HG03175 (cell line): ENCODE measurements at regions not wholly inside any gene's neighbourhood (a gene's known extent, or its start where the extent isn't known, plus 50 kb on each side); places are given as distances from the start of the nearest gene placed in this dataset.

Source experiments
- ATAC-seq: cut with Tn5 transposase; IDR thresholded peaks from one replicate; pipeline ENCODE4 v1.9.1; 2021; ENCODE audit warnings: mild to moderate bottlenecking, moderate library complexity; ENCODE audit not compliant: unreplicated experiment

DNA sequence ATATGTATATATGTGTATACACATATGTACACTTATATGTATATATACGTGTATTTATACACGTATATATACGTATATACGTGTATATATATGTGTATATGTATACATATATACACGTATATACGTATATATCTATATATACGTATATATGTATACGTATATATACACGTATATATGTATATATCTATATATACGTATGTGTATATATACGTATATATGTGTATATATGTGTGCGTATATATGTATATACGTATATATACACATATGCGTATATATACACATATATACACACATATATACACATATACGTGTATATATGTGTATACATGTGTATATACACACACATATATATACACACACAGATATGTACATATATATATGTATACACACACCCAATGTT is 348.0 kb upstream of the LCORL start:
- no peak for ATAC-seq

DNA sequence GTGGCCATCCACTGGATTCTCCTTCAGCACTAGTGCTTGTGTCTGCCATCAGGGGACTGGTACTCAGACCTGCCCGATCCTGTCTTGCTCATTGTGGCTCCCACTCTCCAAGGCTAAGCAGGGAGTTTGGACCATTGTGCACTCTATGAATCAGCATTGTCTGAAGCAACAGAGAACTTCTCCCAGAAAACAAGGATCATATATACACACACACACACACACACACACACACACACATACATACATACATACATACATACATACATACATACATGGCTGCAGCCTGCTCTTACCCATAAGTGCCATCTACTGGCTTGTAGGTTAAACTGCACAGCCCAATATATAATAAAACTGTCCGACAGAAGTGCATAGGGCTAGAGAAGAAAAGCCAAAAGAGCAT is 345.3 kb upstream of the LCORL start:
- peak; percentile 95 for ATAC-seq

DNA sequence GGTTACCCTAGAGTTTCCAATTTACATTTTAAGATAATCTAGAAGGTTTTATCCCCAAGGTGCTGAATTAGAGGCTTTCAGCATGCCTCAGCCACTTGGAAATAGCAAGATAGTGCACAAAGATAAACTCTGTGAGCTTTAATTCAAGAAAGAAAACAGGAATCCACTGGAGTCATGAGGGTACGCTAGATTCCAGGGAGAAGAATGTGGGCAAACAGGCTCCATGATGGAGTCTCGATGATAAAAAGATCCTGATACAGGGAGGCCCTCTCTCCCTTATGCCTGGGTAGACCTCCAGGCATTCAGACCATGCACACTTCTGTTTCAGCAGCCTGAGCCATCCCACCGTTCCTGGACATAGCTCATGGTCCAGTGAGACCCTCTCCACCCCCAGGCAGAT is 344.6 kb upstream of the LCORL start:
- ATAC-seq: no peak

- no peak for ATAC-seq
Observed at GRCh38 chr4:18343581-18343980, 322.0 kb upstream of the LCORL start.

GRCh38 chr4:18342847-18343246 is 321.3 kb upstream of the LCORL start:
- no peak for ATAC-seq

GRCh38 chr4:18321956-18322530 is 300.5 kb upstream of the LCORL start:
- no peak for ATAC-seq

DNA sequence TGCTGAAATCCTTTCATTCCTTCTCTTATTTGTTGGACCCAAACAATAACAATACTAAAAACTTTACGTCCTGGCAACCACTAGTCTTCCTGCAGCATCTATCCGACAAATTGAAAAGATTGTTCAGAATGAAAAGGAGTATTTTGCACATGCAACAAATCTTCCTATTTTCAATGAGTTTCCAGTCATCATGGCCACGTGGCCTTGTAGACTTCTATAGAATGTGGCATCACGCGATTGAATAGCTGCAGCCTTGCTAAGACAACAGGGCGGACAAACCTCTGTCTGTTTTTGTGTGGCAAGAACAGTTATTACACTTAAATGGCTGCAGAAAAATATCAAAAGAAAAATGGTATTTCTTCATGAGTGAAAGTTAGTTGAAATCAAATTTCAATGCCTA is 297.9 kb upstream of the LCORL start:
- ATAC-seq: no peak

GRCh38 chr4:18318682-18319388 is 297.3 kb upstream of the LCORL start:
- no peak for ATAC-seq

- ATAC-seq: no peak
Observed at GRCh38 chr4:18314731-18315130, 293.2 kb upstream of the LCORL start.

DNA sequence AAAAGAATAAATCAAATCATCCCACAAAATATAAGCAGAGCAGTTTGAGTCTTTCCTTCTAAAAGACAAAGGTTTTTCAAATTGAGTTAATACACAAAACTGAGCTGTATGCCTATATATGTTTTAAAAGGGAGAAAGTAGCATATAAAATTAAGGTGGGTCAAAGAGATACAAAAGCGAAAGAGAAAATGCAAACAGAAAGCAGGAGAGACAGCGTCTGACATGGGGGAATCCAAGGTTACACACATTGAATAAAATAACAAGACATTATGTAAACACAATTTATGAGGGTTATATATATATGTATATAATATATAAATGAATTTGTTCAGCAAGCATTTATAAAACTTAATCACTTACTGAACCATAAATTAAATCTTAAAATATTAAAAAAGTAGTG is 276.1 kb upstream of the LCORL start:
- no peak for ATAC-seq

GRCh38 chr4:18296411-18296810 is 274.9 kb upstream of the LCORL start:
- ATAC-seq: no peak

- no peak for ATAC-seq
Observed at GRCh38 chr4:18294846-18295245, 273.3 kb upstream of the LCORL start.

DNA sequence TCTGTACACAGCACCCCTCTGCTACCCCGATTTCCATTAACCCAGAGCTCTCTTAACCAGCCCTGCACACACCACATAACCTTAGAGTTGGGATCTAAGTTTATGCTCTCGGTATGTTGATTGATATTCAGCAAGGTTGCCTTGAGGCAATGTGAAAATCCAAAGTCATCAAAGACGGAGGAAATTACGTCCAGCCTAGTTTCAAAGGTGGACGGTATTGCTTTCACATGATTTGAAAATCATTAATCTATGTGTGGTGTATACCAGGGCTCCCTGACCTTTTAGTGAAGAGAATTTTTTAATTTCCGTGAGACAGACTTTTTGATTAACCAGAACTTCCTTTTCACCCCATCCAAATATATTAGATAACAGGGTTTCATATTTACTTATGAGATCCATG is 272.5 kb upstream of the LCORL start:
- no peak for ATAC-seq

DNA sequence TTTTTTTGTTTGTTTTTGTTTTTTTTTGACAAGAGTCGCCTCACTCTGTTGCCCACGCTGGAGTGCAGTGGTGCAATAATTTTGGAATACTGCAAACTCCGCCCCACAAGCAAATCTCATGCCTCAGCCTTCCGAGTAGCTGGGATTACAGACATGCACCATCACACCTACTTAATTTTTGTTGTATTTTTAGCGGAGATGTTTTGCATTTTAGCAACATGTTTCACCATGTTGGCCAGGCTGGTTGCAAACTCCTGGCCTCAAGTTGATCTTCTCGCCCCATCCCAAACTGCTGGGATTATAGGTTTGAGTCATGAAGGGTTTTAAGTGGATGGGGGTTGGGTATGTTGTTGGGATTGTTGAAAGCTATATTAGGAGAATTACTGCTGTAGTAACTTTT is 270.9 kb upstream of the LCORL start:
- no peak for ATAC-seq

DNA sequence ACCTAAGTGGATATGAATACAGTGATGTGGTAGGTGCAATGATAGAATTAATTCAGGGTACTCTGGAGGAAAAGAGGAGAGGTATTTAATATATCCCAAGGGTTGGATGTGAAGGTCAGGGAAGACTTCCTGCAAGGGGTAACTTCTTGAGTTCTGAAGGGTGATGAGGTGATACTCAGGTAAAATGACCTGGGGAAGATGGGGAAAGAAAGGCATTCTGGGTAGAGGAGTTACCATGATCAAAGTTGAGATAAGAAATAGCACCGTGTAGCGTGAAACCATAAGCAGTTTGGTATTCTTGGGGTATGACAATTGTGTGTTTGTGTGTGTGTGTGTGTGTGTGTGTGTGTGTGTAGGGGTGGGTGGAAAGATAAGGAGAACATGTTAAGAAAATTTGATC is 270.4 kb upstream of the LCORL start:
- ATAC-seq: no peak

- no peak for ATAC-seq
Observed at GRCh38 chr4:18291256-18291655, 269.7 kb upstream of the LCORL start.

DNA sequence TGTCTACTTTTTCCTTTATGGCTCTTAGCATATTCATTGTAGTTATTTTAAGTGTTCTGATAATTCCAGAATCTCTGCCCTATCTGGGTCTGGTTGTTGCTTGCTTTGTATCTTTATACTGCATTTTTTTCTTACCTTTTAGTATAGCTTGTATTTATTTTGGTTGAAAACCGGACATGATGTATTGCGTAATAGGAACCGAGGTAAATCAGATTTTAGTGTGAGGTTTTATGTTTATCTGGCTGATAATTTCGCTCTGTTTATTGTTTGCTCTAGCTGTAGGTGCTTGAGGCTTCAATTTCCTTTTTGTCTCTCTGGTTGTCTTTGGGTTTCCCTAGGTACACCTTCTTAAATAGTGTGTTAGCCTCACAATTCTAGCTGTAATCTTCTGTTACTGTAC is 263.8 kb upstream of the LCORL start:
- no peak for ATAC-seq

DNA sequence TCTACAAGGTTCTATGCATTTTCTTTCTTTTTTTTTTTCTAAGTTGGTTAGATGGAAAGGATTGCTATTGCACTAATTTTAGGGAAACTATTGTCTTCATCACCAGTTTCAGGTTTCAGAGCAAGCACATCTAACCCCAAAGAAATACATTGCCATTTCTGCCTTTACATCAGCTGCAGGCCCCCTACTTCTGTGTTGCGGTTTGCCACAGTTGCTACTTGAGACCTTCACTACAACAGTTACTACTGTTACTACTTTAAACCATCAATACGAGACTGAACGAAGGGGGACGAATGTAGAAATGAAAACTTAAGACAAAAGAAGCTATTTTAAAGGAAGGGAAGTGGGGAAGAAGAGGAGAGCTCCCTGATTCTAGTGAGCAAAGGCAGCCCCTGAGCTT is 256.7 kb upstream of the LCORL start:
- ATAC-seq: no peak

- ATAC-seq: no peak
Observed at GRCh38 chr4:18262832-18263231, 241.3 kb upstream of the LCORL start.

- no peak for ATAC-seq
Observed at GRCh38 chr4:18252052-18252451, 230.5 kb upstream of the LCORL start.

GRCh38 chr4:18250564-18250963 is 229.0 kb upstream of the LCORL start:
- no peak for ATAC-seq

DNA sequence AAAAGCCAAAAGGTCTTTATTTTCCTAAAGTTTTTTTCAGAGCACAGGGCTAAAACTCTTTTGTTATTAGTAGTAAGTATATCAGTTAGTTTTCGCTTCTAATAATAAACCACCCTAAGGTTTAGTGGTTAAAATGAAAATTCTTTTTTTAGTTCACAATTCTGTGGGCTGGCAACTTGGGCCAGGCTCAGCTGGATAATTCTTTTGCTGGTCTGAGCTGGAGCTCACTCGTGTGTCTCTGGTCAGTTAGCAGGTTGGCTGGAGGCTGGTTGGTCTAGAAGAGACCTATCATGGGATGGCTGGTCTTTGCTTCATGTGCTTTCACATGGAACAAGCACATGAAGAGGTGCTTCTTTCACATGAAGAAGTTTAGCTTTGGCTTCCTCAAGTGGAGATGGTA is 227.1 kb upstream of the LCORL start:
- ATAC-seq: no peak

- no peak for ATAC-seq
Observed at GRCh38 chr4:18247189-18247588, 225.6 kb upstream of the LCORL start.
